Esophagus muscularis mucosa (tissue), 4 donors: ENCODE measurements at regions not wholly inside any gene's neighbourhood (a gene's known extent, or its start where the extent isn't known, plus 50 kb on each side); places are given as distances from the start of the nearest gene placed in this dataset.

Experiments used
- EP300 ChIP-seq: sonication (generic); formaldehyde crosslinking; IDR thresholded peaks from one replicate; pipeline ENCODE4 v1.6.1; 2017; ENCODE audit warnings: antibody characterized with exemption
- POLR2A ChIP-seq: fragments of 450-650 bp; IDR thresholded peaks from one replicate; pipeline ENCODE4 v1.6.1; 2017; ENCODE audit warnings: antibody characterized with exemption, moderate library complexity, mild to moderate bottlenecking, low read depth
- TF ChIP-seq, protein P1 (sequence below), 3 experiments: fragments of 200-600 bp in 2 of 3; fragments of 450-650 bp in 1 of 3; sonication (generic) in 2 of 3; IDR thresholded peaks; one replicate each; pipeline ENCODE4 v1.5.1; 2017 to 2019; ENCODE audit warnings: antibody characterized with exemption in 3 of 3, mild to moderate bottlenecking in 2 of 3, moderate library complexity in 1 of 3

DNA sequence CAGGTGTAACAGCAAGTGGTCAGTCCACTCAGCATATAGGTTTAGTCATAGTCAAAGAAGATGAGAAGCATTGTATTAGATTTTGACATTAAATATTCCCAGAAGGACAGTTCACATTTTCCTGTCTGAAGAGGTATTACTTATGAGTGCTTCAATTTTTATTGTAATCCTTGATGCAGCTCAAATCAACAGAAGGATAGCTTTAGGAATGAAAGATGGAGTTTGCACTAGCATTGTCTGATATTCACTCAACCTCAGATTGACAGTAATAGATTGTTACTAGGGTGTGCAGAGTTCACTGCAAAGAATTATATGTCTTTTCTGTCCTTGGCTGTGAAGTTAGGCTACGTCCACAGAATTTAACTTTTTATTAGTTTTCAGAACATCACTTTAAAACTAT, 764.3 kb upstream of the AADAT start:
- TF ChIP-seq, protein P1, sequence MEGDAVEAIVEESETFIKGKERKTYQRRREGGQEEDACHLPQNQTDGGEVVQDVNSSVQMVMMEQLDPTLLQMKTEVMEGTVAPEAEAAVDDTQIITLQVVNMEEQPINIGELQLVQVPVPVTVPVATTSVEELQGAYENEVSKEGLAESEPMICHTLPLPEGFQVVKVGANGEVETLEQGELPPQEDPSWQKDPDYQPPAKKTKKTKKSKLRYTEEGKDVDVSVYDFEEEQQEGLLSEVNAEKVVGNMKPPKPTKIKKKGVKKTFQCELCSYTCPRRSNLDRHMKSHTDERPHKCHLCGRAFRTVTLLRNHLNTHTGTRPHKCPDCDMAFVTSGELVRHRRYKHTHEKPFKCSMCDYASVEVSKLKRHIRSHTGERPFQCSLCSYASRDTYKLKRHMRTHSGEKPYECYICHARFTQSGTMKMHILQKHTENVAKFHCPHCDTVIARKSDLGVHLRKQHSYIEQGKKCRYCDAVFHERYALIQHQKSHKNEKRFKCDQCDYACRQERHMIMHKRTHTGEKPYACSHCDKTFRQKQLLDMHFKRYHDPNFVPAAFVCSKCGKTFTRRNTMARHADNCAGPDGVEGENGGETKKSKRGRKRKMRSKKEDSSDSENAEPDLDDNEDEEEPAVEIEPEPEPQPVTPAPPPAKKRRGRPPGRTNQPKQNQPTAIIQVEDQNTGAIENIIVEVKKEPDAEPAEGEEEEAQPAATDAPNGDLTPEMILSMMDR (IDR thresholded peaks at IDR 0.05) = no peak
- no peak for TF ChIP-seq POLR2A
- TF ChIP-seq EP300 = no peak
